ENCODE measurements at regions not wholly inside any gene's neighbourhood (a gene's known extent, or its start where the extent isn't known, plus 50 kb on each side); places are given as distances from the start of the nearest gene placed in this dataset.

- TF ChIP-seq, protein P1, sequence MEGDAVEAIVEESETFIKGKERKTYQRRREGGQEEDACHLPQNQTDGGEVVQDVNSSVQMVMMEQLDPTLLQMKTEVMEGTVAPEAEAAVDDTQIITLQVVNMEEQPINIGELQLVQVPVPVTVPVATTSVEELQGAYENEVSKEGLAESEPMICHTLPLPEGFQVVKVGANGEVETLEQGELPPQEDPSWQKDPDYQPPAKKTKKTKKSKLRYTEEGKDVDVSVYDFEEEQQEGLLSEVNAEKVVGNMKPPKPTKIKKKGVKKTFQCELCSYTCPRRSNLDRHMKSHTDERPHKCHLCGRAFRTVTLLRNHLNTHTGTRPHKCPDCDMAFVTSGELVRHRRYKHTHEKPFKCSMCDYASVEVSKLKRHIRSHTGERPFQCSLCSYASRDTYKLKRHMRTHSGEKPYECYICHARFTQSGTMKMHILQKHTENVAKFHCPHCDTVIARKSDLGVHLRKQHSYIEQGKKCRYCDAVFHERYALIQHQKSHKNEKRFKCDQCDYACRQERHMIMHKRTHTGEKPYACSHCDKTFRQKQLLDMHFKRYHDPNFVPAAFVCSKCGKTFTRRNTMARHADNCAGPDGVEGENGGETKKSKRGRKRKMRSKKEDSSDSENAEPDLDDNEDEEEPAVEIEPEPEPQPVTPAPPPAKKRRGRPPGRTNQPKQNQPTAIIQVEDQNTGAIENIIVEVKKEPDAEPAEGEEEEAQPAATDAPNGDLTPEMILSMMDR (IDR thresholded peaks at IDR 0.05; ENCODE audit: insufficient read depth, missing control alignments), result no peak
- no peak for DNase-seq (ENCODE audit: insufficient read length, low spot score)
- no peak for FAIRE-seq
Measured at GRCh38 chr4:111475666-111476065, 669.6 kb upstream of the FAM241A start.

DNA sequence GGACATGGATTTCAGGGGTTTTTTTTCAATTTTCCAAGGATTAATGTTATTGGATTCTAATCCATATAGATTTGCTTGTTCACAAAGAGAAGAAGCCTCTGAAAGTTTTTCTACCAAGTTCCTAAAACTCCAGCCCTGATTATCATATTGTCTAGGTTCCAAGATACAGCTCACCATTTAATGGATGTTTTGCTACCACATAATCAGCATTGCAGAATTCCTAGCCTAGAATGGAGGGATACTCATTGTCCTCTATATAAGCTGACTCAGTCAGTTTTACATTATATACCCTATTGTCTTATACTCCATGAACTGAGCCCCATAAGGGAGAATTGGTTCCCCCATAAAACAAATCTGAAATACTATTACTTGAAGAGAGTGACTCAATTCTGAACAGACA is 664.7 kb upstream of the FAM241A start:
- TF ChIP-seq, protein P1 (IDR thresholded peaks at IDR 0.05; ENCODE audit: insufficient read depth, missing control alignments), result no peak
- no peak for DNase-seq (ENCODE audit: insufficient read length, low spot score)
- no peak for FAIRE-seq

DNA sequence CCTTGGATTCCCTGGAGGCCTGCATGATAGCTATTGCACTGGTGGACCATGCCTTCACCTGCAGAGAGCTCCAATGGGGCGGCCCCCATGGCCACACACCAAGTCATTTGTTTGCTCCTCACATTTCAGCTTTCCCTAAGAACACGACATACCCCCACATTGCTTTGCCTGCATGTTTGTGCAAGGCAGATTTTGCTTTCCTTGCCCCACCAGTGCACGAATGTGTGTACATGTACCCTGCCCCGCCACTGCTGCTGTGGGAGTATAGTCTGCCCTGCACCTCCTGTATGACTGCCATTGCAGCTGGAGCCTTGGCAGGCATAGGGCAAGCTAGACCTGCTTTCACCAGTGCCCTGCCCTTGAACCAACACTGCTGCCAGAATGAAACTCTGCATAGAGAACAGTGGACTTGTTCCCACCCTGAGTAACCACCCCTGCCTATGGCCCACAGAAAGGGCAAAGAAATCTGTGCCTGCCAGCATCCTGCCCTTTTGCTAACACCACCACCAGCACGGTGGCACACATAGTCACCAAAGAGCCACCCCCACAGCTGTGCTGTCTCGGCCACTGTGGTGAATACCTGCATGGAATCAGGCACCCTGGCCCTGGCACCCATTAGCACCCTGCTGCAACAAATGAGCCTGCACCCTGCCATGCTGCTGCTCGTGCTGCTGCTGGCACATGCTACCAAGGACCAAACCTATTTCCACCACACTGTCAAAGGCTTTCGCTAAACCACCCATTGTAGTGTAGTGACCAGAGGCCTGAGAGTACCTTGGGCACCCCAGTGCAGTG is 661.7 kb upstream of the FAM241A start:
- TF ChIP-seq, protein P1 (IDR thresholded peaks at IDR 0.05; ENCODE audit: insufficient read depth, missing control alignments), result no peak
- no peak for FAIRE-seq

GRCh38 chr4:111492496-111492895 is 652.8 kb upstream of the FAM241A start:
- no peak for DNase-seq (ENCODE audit: insufficient read length, low spot score)
- TF ChIP-seq, protein P1 (IDR thresholded peaks at IDR 0.05; ENCODE audit: insufficient read depth, missing control alignments), result no peak
- FAIRE-seq, result no peak

More for the DNA sequence above, 661.7 kb upstream of the FAM241A start:
- no peak for DNase-seq (ENCODE audit: insufficient read length, low spot score)

GRCh38 chr4:111494471-111494870 is 650.8 kb upstream of the FAM241A start:
- TF ChIP-seq, protein P1 (IDR thresholded peaks at IDR 0.05; ENCODE audit: insufficient read depth, missing control alignments), result no peak
- DNase-seq (ENCODE audit: insufficient read length, low spot score), result no peak
- no peak for FAIRE-seq

DNA sequence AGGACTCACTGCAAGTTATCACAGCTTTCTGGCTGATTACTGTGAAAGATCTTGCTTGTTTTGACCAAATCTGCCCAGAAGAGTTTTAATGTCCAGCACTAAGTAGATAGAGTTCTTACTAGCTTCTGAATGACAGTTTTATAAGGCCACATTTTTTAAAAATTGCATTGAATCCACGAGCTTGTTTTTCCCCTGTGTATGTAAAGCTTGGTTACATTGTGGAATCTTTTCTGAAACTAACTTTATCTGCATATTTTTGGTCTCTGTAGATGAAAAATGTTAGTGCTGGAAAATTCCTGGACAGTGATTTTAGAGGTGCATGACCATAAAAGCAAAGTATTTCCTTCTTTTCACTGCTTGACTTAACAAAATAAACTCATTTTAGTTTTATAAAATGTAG is 650.3 kb upstream of the FAM241A start:
- FAIRE-seq (no peak), DNase-seq (ENCODE audit: insufficient read length, low spot score) (no peak)
- TF ChIP-seq, protein P1 (IDR thresholded peaks at IDR 0.05; ENCODE audit: insufficient read depth, missing control alignments), result no peak

GRCh38 chr4:111499291-111499690 is 646.0 kb upstream of the FAM241A start:
- FAIRE-seq (no peak), DNase-seq (ENCODE audit: insufficient read length, low spot score) (no peak)
- TF ChIP-seq, protein P1 (IDR thresholded peaks at IDR 0.05; ENCODE audit: insufficient read depth, missing control alignments), result no peak
